Pons (tissue), 1 donor: ENCODE measurements at regions not wholly inside any gene's neighbourhood (a gene's known extent, or its start where the extent isn't known, plus 50 kb on each side); places are given as distances from the start of the nearest gene placed in this dataset.

ENCODE experiments used
- DNase-seq: peaks from one replicate; pipeline ENCODE4 v3.0.0-alpha.2; 2016; ENCODE audit warnings: low spot score

- DNase-seq, result no peak
Observed at GRCh38 chr5:3542769-3543168, 52.9 kb upstream of the IRX1 start.

GRCh38 chr5:3542158-3542557 is 53.5 kb upstream of the IRX1 start:
- DNase-seq, result no peak

GRCh38 chr5:3538886-3539285 is 56.7 kb upstream of the IRX1 start:
- DNase-seq, result no peak

- no peak for DNase-seq
Observed at GRCh38 chr5:3537942-3538341, 57.7 kb upstream of the IRX1 start.

GRCh38 chr5:3535414-3536211 is 60.0 kb upstream of the IRX1 start:
- no peak for DNase-seq

GRCh38 chr5:3534997-3535396 is 60.6 kb upstream of the IRX1 start:
- DNase-seq, result no peak

GRCh38 chr5:3531320-3531986 is 64.2 kb upstream of the IRX1 start:
- no peak for DNase-seq

- DNase-seq, result no peak
Observed at GRCh38 chr5:3530251-3530650, 65.4 kb upstream of the IRX1 start.

- no peak for DNase-seq
Observed at GRCh38 chr5:3526551-3527185, 69.0 kb upstream of the IRX1 start.

- no peak for DNase-seq
Observed at GRCh38 chr5:3522491-3522890, 73.1 kb upstream of the IRX1 start.

GRCh38 chr5:3518576-3518975 is 77.1 kb upstream of the IRX1 start:
- DNase-seq, result no peak

- DNase-seq, result no peak
Observed at GRCh38 chr5:3518051-3518450, 77.6 kb upstream of the IRX1 start.

- peak; percentile 12 for DNase-seq
Observed at GRCh38 chr5:3517348-3517747, 78.3 kb upstream of the IRX1 start.

- no peak for DNase-seq
Observed at GRCh38 chr5:3512361-3513095, 83.1 kb upstream of the IRX1 start.

GRCh38 chr5:3511934-3512333 is 83.7 kb upstream of the IRX1 start:
- DNase-seq, result no peak

- no peak for DNase-seq
Observed at GRCh38 chr5:3511519-3511918, 84.1 kb upstream of the IRX1 start.

GRCh38 chr5:3510642-3511417 is 84.8 kb upstream of the IRX1 start:
- no peak for DNase-seq

- no peak for DNase-seq
Observed at GRCh38 chr5:3509290-3509689, 86.3 kb upstream of the IRX1 start.

GRCh38 chr5:3508395-3508794 is 87.2 kb upstream of the IRX1 start:
- DNase-seq, result no peak

- DNase-seq, result no peak
Observed at GRCh38 chr5:3490957-3491507, 104.6 kb upstream of the IRX1 start.

- DNase-seq, result no peak
Observed at GRCh38 chr5:3489239-3489843, 106.3 kb upstream of the IRX1 start.
